Breast epithelium (tissue), 4 donors: ENCODE measurements at regions not wholly inside any gene's neighbourhood (a gene's known extent, or its start where the extent isn't known, plus 50 kb on each side); places are given as distances from the start of the nearest gene placed in this dataset.

Source experiments
- DNase-seq, 2 donors: peaks; one replicate each; pipeline ENCODE4 v3.0.0-alpha.2; 2019; ENCODE audit warnings: low spot score in 2 of 2
- H3K27ac ChIP-seq, 2 donors: fragments of 200-600 bp; sonication (generic) in 1 of 2; one replicate each; pipeline ENCODE4 v1.5.1; 2016 to 2019; ENCODE audit warnings: mild to moderate bottlenecking in 1 of 2
- H3K27me3 ChIP-seq, 2 donors: fragments of 200-600 bp; sonication (generic) in 1 of 2; one replicate each; pipeline versions ENCODE4 v1.5.1 to v1.6.0; 2017 to 2019; ENCODE audit warnings: control low read depth in 1 of 2, mild to moderate bottlenecking in 1 of 2
- H3K36me3 ChIP-seq: fragments of 200-600 bp; one replicate; pipeline ENCODE4 v1.5.1; 2019
- H3K4me1 ChIP-seq, 2 donors: fragments of 200-600 bp; sonication (generic); one replicate each; pipeline ENCODE4 v1.5.1; 2016 to 2019; ENCODE audit warnings: control low read depth in 1 of 2
- H3K4me3 ChIP-seq, 3 donors: fragments of 200-600 bp; sonication (generic); 1 replicate in 2 of 3; 2 replicates in 1 of 3; pipeline ENCODE4 v1.5.1; 2016 to 2019; ENCODE audit warnings: mild to moderate bottlenecking in 3 of 3, moderate library complexity in 2 of 3
- H3K9me3 ChIP-seq, 2 donors: fragments of 200-600 bp; sonication (generic) in 1 of 2; one replicate each; pipeline ENCODE4 v1.5.1; 2016 to 2019; ENCODE audit warnings: control low read depth in 1 of 2
- CTCF ChIP-seq, 3 donors: fragments of 450-650 bp; IDR thresholded peaks; one replicate each; pipeline ENCODE4 v1.5.1; 2016 to 2017; ENCODE audit warnings: antibody characterized with exemption in 3 of 3, mild to moderate bottlenecking in 3 of 3, moderate library complexity in 3 of 3
- POLR2A ChIP-seq: fragments of 450-650 bp; IDR thresholded peaks from one replicate; pipeline ENCODE4 v1.6.1; 2016; ENCODE audit warnings: antibody characterized with exemption, mild to moderate bottlenecking, moderate library complexity
- POLR2AphosphoS5 ChIP-seq, 3 donors: sonication (generic); formaldehyde crosslinking; IDR thresholded peaks; one replicate each; pipeline ENCODE4 v1.6.1; 2017; ENCODE audit warnings: antibody characterized with exemption in 3 of 3
- intact Hi-C: fragments of 100-400 bp; cut with DNase I; formaldehyde crosslinking; loops from one replicate; pipeline ENCODE4 v1.15.1; 2023; ENCODE audit warnings: low total_unique reads

GRCh38 chr7:97555857-97556421, 175.9 kb upstream of the TAC1 start:
- no peak for TF ChIP-seq POLR2A
- TF ChIP-seq POLR2AphosphoS5 (IDR thresholded peaks at IDR 0.05): no peak
- TF ChIP-seq CTCF (IDR thresholded peaks at IDR 0.05): no peak

GRCh38 chr7:97565665-97566064, 166.2 kb upstream of the TAC1 start:
- peaks cover 0 to 2% of the 10 kb centered on the region in 2 donors for H3K9me3 ChIP-seq
- no peak for DNase-seq
- TF ChIP-seq POLR2A: no peak
- no peak for TF ChIP-seq CTCF (IDR thresholded peaks at IDR 0.05)
- no peak for TF ChIP-seq POLR2AphosphoS5 (IDR thresholded peaks at IDR 0.05)
- no peak overlapping the region for H3K27ac ChIP-seq
- no peaks in the 10 kb centered on the region for H3K4me1 ChIP-seq
- no peaks in the 10 kb centered on the region for H3K27me3 ChIP-seq
- intact Hi-C loops: no loop called here
- no peak overlapping the region for H3K4me3 ChIP-seq
- H3K36me3 ChIP-seq: no peaks in the 10 kb centered on the region

More at GRCh38 chr7:97555857-97556421, 175.9 kb upstream of the TAC1 start:
- no peak for DNase-seq
- Histone ChIP-seq H3K9me3 (peaks cover 0 to 10% of the 10 kb centered on the region in 2 donors), H3K27me3 (no peaks in the 10 kb centered on the region), H3K4me3 (no peak overlapping the region), H3K36me3 (no peaks in the 10 kb centered on the region), H3K27ac (no peak overlapping the region), H3K4me1 (no peaks in the 10 kb centered on the region)
- intact Hi-C loops: no loop called here

- Histone ChIP-seq H3K4me1 (no peaks in the 10 kb centered on the region), H3K4me3 (no peak overlapping the region), H3K27me3 (no peaks in the 10 kb centered on the region), H3K36me3 (no peaks in the 10 kb centered on the region), H3K9me3 (no peaks in the 10 kb centered on the region), H3K27ac (no peak overlapping the region)
- TF ChIP-seq CTCF (IDR thresholded peaks at IDR 0.05): no peak
- no peak for TF ChIP-seq POLR2AphosphoS5 (IDR thresholded peaks at IDR 0.05)
- no peak for TF ChIP-seq POLR2A
- DNase-seq: no peak
- intact Hi-C loops: loop anchor here (5.0 kb wide), 1 partner anchor 286 kb away; no protein-coding TSS in a partner anchor
Measured at GRCh38 chr7:97573065-97573464, 158.8 kb upstream of the TAC1 start.

GRCh38 chr7:97576043-97576442, 155.8 kb upstream of the TAC1 start:
- no peaks in the 10 kb centered on the region for H3K36me3 ChIP-seq
- no peaks in the 10 kb centered on the region for H3K9me3 ChIP-seq
- no peak for TF ChIP-seq POLR2A
- TF ChIP-seq CTCF (IDR thresholded peaks at IDR 0.05): no peak
- TF ChIP-seq POLR2AphosphoS5 (IDR thresholded peaks at IDR 0.05): no peak
- no peak overlapping the region for H3K27ac ChIP-seq
- DNase-seq: no peak
- no peaks in the 10 kb centered on the region for H3K27me3 ChIP-seq
- intact Hi-C loops: no loop called here
- no peak overlapping the region for H3K4me3 ChIP-seq
- no peaks in the 10 kb centered on the region for H3K4me1 ChIP-seq

- peaks cover 0 to 10% of the 10 kb centered on the region in 2 donors for H3K9me3 ChIP-seq
- TF ChIP-seq POLR2AphosphoS5 (IDR thresholded peaks at IDR 0.05): no peak
- no peak for TF ChIP-seq POLR2A
- no peak for TF ChIP-seq CTCF (IDR thresholded peaks at IDR 0.05)
- H3K4me1 ChIP-seq: no peaks in the 10 kb centered on the region
- no peak for DNase-seq
- H3K4me3 ChIP-seq: no peak overlapping the region
- H3K27ac ChIP-seq: no peak overlapping the region
- no peaks in the 10 kb centered on the region for H3K36me3 ChIP-seq
- intact Hi-C loops: no loop called here
- H3K27me3 ChIP-seq: no peaks in the 10 kb centered on the region
Measured at GRCh38 chr7:97578225-97578624, 153.7 kb upstream of the TAC1 start.
